Stimulated activated CD4-positive, alpha-beta T cell treated with anti-CD3 and anti-CD28 coated beads, Interleukin-2, amount 100 ng/mL, for 48 hours (primary cell): ENCODE measurements at regions not wholly inside any gene's neighbourhood (a gene's known extent, or its start where the extent isn't known, plus 50 kb on each side); places are given as distances from the start of the nearest gene placed in this dataset.
"Not testable (repeated sequence)": the region's sequence is repeated elsewhere in the genome, so short reads cannot be mapped to it uniquely, and the experiment has no call there.

Source experiments
- DNase-seq, 2 donors: peaks; one replicate each; pipeline ENCODE4 v3.0.0-alpha.2; 2020

DNA sequence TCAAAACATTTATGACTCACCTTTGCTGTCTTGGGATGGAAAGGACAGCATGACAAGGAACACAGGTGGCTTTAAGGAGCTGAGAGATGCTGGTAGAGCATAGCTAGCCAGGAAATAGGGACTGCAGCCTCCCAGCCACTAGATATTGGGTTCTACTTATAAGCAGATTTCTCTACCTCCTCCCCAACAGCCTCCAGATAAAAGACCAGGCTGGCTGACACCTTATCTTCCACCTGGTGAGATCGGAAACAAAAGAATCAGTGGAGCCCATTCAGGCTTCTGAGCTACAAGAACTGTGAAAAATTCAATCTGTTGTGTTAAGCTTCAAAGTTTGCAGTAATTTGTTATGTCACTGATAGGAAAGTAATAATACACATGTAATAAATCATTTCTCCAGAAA lies 1278.5 kb upstream of the ZEB2 start:
- no peak for DNase-seq

GRCh38 chr2:145797692-145798091 lies 1277.8 kb upstream of the ZEB2 start:
- DNase-seq, result no peak

DNA sequence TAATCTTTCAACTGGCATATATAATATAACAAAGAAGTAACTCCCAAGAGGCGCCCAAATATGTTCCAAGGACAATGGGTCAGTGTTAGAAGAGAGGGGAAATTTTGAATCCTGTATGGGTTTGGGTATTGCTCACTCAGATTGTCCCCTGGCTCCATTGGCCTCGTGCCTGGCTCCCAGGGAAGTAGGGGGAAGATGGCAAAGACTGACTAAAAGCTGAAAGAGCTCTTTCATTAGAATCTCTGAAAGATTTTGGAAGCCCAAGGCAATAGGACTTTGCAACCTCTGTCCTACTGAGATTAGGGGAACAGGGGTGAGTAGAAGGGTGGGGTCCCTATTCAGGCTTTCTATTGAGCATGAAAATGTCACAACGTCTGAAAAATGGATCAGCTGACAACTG lies 1272.8 kb upstream of the ZEB2 start:
- DNase-seq, result no peak

DNA sequence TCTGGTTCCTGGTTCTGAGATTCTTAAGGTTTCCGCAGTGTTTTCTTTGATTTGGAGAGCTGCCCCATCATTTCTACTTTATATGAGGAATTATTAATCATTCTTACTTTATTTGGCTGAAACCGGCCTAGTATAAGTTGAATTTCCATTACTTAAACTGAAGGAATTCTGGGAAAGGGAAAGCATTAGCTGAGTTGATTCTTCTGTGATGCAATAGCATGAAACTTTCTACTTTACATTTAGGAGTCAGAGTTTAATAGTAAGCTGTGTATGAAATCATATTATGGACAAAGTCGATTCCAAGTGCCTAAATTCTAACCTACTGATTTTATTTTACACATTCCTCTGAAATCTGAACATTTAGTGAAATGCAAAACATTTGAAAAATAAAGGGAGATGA lies 1269.7 kb upstream of the ZEB2 start:
- DNase-seq, result no peak

DNA sequence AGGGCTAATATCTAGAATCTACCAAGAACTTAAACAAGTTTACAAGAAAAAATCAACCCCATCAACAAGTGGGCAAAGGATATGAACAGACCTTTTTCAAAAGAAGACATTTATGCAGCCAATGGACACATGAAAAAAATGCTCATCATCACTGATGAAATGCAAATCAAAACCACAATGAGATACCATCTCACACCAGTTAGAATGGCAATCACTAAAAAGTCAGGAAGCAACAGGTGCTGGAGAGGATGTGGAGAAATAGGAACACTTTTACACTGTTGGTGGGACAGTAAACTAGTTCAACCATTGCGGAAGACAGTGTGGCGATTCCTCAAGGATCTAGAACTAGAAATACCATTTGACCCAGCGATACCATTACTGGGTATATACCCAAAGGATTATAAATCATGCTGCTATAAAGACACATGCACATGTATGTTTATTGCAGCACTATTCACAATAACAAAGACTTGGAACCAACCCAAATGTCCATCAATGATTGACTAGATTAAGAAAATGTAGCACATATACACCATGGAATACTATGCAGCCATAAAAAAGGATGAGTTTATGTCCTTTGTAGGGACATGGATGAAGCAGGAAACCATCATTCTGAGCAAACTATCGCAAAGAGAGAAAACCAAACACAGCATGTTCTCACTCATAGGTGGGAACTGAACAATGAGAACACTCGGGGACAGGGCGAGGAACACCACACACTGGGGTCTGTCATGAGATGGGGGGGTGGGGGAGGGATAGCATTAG lies 1267.9 kb upstream of the ZEB2 start:
- not testable (repeated sequence) for DNase-seq

- not testable (repeated sequence) for DNase-seq
Observed at GRCh38 chr2:145782607-145783006, 1262.7 kb upstream of the ZEB2 start.

DNA sequence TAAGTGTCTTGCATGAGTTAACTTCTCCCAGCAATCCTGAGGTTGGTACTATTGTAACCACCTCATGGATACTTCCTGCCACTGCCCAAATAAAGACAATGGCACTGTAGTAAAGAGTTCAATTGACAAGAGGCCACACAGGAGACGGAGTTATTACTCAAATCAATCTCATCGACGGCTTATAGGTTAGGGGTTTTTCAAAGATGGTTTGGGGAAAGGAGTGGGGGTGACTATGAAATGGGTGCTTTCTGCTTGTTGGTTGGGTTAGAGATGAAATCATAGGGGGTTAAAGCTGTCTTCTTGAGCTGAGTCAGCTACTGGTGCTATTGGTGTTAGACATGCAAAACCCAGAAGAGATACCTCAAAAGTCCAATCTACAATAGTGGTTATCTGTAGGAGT lies 1258.0 kb upstream of the ZEB2 start:
- no peak for DNase-seq

DNA sequence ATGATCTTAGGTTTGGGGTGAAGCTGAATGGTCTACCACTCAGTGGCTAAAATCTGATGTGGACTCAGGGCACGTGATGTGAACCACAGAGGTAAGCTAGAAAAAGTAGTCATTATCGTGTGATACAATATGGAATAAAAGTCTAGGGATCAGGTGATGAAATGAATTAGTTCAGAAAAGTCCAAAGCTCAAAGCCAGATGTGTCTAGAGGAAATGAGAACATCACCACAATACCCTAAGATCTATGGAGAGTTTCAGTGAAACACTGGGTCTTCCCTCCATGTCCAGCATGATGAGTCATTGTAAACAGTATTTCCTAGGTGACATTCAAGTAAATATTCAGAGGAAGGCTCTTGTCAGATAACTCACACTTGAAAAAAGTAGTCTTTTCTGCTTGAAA lies 1257.4 kb upstream of the ZEB2 start:
- no peak for DNase-seq

DNA sequence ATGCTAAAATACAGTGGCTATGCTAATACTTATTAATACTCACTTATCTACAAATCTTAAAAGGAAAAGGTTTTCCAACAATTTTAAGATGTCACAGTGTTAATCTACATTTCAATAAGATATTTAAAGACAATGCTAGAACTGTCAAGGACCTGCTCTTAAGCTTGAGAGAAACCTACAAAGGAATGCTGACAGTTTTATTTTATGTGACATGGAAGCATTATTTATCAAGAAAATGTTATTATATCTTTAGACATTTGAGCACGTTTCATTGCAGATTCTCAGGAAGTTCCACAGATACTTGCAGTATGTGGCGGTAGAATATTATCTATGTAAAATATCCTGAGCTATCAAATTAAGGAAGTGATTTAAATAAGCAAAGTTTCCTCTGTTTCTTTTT lies 1255.7 kb upstream of the ZEB2 start:
- no peak for DNase-seq

DNA sequence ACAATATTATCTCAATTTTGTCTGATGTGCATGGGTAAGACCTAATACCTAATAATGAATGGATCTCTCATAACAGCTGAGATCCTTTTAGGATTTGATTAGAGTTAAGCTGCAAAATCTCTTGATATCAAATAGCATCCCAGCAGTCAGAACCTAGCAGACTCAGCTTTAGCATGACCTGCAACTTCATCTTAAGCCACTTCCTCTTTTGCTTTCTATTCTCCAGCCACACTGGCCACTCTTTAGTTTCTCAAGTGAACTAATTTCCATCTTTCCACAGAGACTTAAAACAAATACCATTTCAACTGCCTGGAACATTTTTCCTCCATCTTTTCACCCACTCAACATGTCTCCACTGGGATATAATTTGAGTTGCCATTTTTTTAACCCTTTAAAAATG lies 1251.6 kb upstream of the ZEB2 start:
- no peak for DNase-seq

GRCh38 chr2:145769011-145769716 lies 1249.2 kb upstream of the ZEB2 start:
- DNase-seq, result no peak

GRCh38 chr2:145765874-145766273 lies 1246.0 kb upstream of the ZEB2 start:
- DNase-seq, result no peak

- no peak for DNase-seq
Observed at GRCh38 chr2:145764631-145765030, 1244.7 kb upstream of the ZEB2 start.

DNA sequence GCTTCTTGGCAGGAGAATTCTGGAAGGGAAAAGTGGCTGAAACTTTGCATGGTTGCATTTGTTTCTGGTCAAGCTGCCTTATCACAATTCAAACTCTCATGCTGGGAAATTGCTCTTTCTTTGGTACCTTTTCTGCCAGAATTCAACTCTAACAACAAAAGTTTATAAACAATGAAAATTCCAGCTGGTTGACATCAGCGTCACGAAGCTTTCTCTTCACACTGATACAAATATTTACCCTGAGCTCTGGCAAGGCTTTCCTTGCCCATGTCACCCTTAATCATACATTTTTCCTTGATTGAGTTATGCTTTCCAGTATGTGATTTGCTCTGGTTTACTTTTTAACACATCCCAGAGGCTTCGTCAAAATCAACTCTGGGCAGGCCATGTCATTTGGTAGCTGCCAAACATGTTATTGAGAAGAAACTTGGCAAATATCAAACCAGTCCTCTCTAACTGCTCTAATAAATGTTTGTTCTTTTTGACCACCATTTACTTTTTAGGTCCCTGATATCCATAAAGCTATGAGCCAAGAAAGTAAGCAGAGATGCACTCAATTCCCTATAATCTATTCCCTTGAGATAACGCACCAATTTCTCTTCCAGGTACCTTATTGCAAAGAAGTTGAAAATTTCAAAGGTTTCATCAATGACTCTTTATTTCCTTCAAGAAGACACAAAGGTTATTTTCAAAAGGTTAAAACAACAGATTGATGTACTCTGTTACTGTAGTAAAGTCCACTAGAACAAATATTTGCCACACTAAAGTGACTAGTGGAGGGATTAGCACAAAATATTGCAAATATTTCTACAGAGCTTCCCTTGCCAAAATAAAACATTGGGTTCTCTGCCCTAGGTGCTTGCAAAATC lies 1241.1 kb upstream of the ZEB2 start:
- DNase-seq, result no peak

- no peak for DNase-seq
Observed at GRCh38 chr2:145759228-145759915, 1239.5 kb upstream of the ZEB2 start.

DNA sequence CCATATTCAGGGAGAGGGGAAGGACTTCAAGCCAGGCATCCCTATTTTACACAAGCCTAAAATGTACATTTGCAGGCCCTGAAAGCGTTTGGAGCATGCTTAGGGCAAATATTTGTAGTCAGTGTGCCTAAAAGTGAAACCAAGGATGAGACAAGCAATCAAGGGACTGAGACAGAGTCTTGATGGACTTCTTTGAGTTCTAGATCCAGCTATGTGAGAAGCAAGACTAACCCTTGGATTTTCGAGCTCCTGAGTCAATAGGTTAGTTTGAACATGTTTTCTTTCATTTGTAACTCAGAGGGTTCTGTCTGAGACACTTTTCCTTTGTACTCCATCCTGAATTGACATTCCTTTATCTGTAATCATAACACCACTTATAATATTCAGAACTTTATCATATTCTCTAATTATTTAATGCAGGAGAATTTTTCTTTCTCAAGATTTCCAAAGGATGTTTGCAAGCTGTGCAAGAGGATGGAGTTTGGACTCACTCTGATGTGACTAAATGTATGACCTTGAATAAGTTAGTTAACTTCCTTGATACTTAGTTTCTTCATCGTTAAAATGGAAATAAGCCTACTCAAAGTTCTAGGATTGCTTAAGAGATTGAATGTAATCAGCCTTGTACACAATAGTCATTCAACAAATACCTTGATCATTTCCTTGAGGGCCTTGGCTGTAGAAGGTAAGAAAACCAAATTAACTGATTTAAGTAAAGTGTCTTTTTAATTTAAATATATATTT lies 1237.8 kb upstream of the ZEB2 start:
- DNase-seq, result no peak

DNA sequence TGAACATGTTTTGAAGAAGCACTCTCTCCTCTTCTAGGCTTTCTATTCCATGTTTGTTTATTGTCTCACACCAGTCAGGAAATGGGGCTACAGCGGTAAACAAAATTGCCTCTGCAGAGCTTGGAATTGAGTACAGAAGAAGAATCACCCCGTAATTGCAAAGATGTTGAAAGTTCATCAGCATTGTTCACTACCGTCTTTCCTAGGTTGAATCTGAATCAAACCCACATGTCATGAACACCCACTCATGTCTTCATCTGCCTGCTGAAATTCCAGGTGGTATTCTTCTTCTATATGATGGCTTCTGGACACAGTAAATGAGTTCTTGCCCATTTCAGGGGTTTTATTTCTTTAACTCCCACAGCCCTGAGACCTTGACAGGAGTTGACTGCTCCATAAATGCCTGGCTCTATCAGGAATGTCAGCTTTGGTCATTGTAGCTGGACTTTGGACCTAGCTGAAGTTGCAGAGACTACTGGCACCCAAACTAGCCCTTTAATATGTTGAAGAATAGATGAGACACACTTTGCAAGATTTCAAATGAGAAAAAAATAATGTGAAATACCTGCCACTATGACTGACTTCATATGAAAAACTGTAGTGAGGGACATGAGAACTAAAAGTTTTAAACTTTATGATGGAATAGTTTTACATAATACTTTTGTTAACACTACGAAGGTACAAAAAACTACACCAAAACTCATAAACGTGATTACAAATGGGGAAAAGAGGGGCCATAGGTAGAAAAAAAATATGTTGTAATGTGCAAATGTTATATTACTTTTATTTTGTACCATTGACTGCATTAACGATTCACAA lies 1235.3 kb upstream of the ZEB2 start:
- no peak for DNase-seq

DNA sequence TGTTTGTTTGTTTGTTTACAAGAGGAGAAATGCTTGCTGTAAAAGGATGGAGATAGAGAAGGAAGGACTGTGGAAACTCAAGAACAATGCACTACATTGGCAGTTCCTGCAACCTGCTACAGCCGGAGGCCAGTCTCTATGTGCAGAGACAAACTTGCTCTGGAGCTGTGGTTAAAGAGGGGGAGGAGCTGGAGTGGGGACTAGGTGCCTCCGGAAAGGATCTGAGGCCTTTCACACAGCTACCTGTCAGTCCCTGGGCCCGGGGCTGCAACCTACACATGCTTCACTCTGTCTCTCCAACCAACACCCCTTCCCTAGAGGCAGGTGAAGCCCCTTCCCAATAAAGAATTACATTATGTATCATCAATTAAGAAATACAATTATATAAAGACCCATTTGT lies 1234.0 kb upstream of the ZEB2 start:
- DNase-seq, result no peak

GRCh38 chr2:145753041-145753608 lies 1233.2 kb upstream of the ZEB2 start:
- no peak for DNase-seq

- DNase-seq, result no peak
Observed at GRCh38 chr2:145752091-145752806, 1232.3 kb upstream of the ZEB2 start.
